Panc1 (cell line): ENCODE measurements at regions not wholly inside any gene's neighbourhood (a gene's known extent, or its start where the extent isn't known, plus 50 kb on each side); places are given as distances from the start of the nearest gene placed in this dataset.

Experiments used
- ATAC-seq: fragments of 200-7000 bp; cut with Tn5 transposase; 2 replicates; pipeline ENCODE4 v1.9.1; 2020; ENCODE audit warnings: mild to moderate bottlenecking, moderate library complexity
- BruUV-seq: library from RNA; stranded (reverse); fragments of 400-500 nt; replicated peaks from 2 replicates; lab custom pipeline; 2021; lab: Mats Ljungman, UMichigan
- CTCF ChIA-PET: fragments of 300-600 bp; sonication (Branson Sonifier 250); formaldehyde crosslinking; loops from one replicate; lab custom pipeline; 2022; ENCODE audit warnings: antibody characterized with exemption; lab: Charles Lee
- POLR2A ChIA-PET: fragments of 300-600 bp; sonication (Branson Sonifier 250); formaldehyde crosslinking; loops from one replicate; lab custom pipeline; 2022; ENCODE audit warnings: antibody characterized with exemption; lab: Charles Lee
- DNase-seq: peaks from one replicate; pipeline ENCODE4 v3.0.0-alpha.2; 2010; ENCODE audit warnings: low read depth, low spot score
- H3K27ac ChIP-seq: 2 replicates; pipeline ENCODE4 v1.5.1; 2011; ENCODE audit warnings: mild to moderate bottlenecking, low read length, inconsistent platforms
- H3K27me3 ChIP-seq: fragments of 200-500 bp; sonication (Bioruptor generic); 2 replicates; pipeline ENCODE4 v1.6.0; 2014; ENCODE audit warnings: low read length, inconsistent platforms; ENCODE audit not compliant: control insufficient read depth, insufficient read depth
- H3K36me3 ChIP-seq: fragments of 200-500 bp; sonication (Bioruptor generic); 2 replicates; pipeline ENCODE4 v1.5.1; 2014; ENCODE audit warnings: inconsistent platforms, mild to moderate bottlenecking, low read length, moderate library complexity; ENCODE audit not compliant: control insufficient read depth, insufficient read depth
- H3K4me1 ChIP-seq: 2 replicates; pipeline ENCODE4 v1.5.1; 2011; ENCODE audit warnings: inconsistent platforms, mild to moderate bottlenecking, low read length, moderate library complexity; ENCODE audit not compliant: control insufficient read depth, insufficient read depth
- H3K4me3 ChIP-seq, 2 experiments: 2 replicates each; pipeline ENCODE4 v1.5.1; 2011 to 2012; ENCODE audit warnings: low read depth in 2 of 2, low read length in 2 of 2, mild to moderate bottlenecking in 2 of 2, inconsistent platforms in 1 of 2, moderate library complexity in 1 of 2
- H3K9me3 ChIP-seq: fragments of 200-500 bp; sonication (Bioruptor generic); 2 replicates; pipeline ENCODE4 v1.5.1; 2014; ENCODE audit warnings: low read depth, mild to moderate bottlenecking, inconsistent platforms, low read length, moderate library complexity; ENCODE audit not compliant: control insufficient read depth, insufficient read depth
- POLR2AphosphoS5 ChIP-seq: IDR thresholded peaks from 2 replicates; pipeline ENCODE4 v1.6.1; 2012; ENCODE audit warnings: mild to moderate bottlenecking, low read depth, low read length, moderate library complexity
- SIN3A ChIP-seq: IDR thresholded peaks from 2 replicates; pipeline ENCODE4 v1.6.1; 2012; ENCODE audit warnings: low read depth, mild to moderate bottlenecking, low read length, moderate library complexity, borderline replicate concordance; ENCODE audit not compliant: insufficient read depth
- TCF7L2 ChIP-seq: IDR thresholded peaks from 2 replicates; pipeline ENCODE4 v1.6.1; 2011; ENCODE audit warnings: mild to moderate bottlenecking, low read depth, low read length, inconsistent platforms
- in situ Hi-C: cut with HindIII; loops from 2 replicates; pipeline ENCODE4 v1.10.0; 2016; ENCODE audit warnings: low sequenced_read_pairs, low pct_unique_long_range_greater_than_20kb
- intact Hi-C: fragments of 100-400 bp; cut with micrococcal nuclease; formaldehyde crosslinking; loops from one replicate; pipeline ENCODE4 v1.10.0; 2022; ENCODE audit not compliant: unreplicated experiment
- TF ChIP-seq, protein P1 (sequence below): fragments of 450-650 bp; IDR thresholded peaks from 2 replicates; pipeline ENCODE4 v1.5.1; 2017; ENCODE audit warnings: mild to moderate bottlenecking
- TF ChIP-seq, protein P2 (sequence below), 2 experiments: IDR thresholded peaks; 2 replicates each; pipeline ENCODE4 v1.6.1; 2011 to 2012; ENCODE audit warnings: low read depth in 2 of 2, control low read depth in 1 of 2, low read length in 1 of 2, mild to moderate bottlenecking in 1 of 2, moderate library complexity in 1 of 2; ENCODE audit not compliant: insufficient read depth in 1 of 2

DNA sequence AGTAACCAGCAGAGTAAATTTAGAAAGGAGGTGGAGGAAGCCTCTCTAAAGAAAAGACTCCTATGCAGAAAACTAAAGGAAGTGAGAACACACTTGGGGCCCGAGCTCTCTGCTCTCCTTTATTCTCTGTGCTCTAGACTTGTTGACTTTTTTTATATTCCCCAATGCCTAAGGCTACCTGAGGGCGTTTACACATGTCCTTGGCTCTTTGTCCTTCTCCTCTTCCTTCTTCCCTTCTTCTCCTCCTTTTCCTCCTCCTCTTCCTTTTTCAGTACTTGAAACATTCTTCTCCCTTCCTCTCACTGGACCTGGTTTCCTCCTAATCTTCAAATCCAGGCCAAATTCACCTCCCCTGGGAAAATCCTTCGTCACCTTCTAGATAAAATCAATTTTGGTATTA, 256.4 kb upstream of the TRPC7 start:
- Histone ChIP-seq H3K27me3 (no peaks in the 10 kb centered on the region), H3K9me3 (no peaks in the 10 kb centered on the region), H3K27ac (no peak overlapping the region), H3K4me1 (no peaks in the 10 kb centered on the region), H3K36me3 (no peaks in the 10 kb centered on the region), H3K4me3 (no peak overlapping the region)
- no peak for DNase-seq
- ChIA-PET POLR2A (no interaction called here), CTCF (no interaction called here)
- intact Hi-C loops = no loop called here
- in situ Hi-C loops = no loop called here
- TF ChIP-seq SIN3A (no peak), TCF7L2 (no peak), POLR2AphosphoS5 (no peak)
- TF ChIP-seq, protein P1, sequence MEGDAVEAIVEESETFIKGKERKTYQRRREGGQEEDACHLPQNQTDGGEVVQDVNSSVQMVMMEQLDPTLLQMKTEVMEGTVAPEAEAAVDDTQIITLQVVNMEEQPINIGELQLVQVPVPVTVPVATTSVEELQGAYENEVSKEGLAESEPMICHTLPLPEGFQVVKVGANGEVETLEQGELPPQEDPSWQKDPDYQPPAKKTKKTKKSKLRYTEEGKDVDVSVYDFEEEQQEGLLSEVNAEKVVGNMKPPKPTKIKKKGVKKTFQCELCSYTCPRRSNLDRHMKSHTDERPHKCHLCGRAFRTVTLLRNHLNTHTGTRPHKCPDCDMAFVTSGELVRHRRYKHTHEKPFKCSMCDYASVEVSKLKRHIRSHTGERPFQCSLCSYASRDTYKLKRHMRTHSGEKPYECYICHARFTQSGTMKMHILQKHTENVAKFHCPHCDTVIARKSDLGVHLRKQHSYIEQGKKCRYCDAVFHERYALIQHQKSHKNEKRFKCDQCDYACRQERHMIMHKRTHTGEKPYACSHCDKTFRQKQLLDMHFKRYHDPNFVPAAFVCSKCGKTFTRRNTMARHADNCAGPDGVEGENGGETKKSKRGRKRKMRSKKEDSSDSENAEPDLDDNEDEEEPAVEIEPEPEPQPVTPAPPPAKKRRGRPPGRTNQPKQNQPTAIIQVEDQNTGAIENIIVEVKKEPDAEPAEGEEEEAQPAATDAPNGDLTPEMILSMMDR = no peak
- TF ChIP-seq, protein P2, sequence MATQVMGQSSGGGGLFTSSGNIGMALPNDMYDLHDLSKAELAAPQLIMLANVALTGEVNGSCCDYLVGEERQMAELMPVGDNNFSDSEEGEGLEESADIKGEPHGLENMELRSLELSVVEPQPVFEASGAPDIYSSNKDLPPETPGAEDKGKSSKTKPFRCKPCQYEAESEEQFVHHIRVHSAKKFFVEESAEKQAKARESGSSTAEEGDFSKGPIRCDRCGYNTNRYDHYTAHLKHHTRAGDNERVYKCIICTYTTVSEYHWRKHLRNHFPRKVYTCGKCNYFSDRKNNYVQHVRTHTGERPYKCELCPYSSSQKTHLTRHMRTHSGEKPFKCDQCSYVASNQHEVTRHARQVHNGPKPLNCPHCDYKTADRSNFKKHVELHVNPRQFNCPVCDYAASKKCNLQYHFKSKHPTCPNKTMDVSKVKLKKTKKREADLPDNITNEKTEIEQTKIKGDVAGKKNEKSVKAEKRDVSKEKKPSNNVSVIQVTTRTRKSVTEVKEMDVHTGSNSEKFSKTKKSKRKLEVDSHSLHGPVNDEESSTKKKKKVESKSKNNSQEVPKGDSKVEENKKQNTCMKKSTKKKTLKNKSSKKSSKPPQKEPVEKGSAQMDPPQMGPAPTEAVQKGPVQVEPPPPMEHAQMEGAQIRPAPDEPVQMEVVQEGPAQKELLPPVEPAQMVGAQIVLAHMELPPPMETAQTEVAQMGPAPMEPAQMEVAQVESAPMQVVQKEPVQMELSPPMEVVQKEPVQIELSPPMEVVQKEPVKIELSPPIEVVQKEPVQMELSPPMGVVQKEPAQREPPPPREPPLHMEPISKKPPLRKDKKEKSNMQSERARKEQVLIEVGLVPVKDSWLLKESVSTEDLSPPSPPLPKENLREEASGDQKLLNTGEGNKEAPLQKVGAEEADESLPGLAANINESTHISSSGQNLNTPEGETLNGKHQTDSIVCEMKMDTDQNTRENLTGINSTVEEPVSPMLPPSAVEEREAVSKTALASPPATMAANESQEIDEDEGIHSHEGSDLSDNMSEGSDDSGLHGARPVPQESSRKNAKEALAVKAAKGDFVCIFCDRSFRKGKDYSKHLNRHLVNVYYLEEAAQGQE (IDR thresholded peaks at IDR 0.05; ENCODE audit: insufficient read depth in 1 of 2, low read depth in 2 of 2, low read length in 1 of 2) = no peak
- BruUV-seq = no TSS peak
- no peak for ATAC-seq

GRCh38 chr5:136620621-136621020, 255.3 kb upstream of the TRPC7 start:
- H3K4me1 ChIP-seq = no peaks in the 10 kb centered on the region
- no peaks in the 10 kb centered on the region for H3K9me3 ChIP-seq
- BruUV-seq = no TSS peak
- no peaks in the 10 kb centered on the region for H3K36me3 ChIP-seq
- ChIA-PET CTCF (no interaction called here), POLR2A (no interaction called here)
- ATAC-seq = no peak
- in situ Hi-C loops = no loop called here
- H3K4me3 ChIP-seq = no peak overlapping the region
- no peaks in the 10 kb centered on the region for H3K27me3 ChIP-seq
- no peak overlapping the region for H3K27ac ChIP-seq
- no peak for DNase-seq
- TF ChIP-seq TCF7L2 (no peak), POLR2AphosphoS5 (no peak)
- TF ChIP-seq, protein P2 (IDR thresholded peaks at IDR 0.05; ENCODE audit: insufficient read depth in 1 of 2, low read depth in 2 of 2, low read length in 1 of 2) = no peak
- intact Hi-C loops = no loop called here
